K562 (cell line): ENCODE measurements at regions not wholly inside any gene's neighbourhood (a gene's known extent, or its start where the extent isn't known, plus 50 kb on each side); places are given as distances from the start of the nearest gene placed in this dataset.

Experiments used
- ATAC-seq: fragments of 200-7000 bp; cut with Tn5 transposase; 3 replicates; pipeline ENCODE4 v1.9.1; 2020; ENCODE audit warnings: moderate library complexity
- BruUV-seq: library from RNA; stranded (reverse); fragments of 400-500 nt; replicated peaks from 2 replicates; lab custom pipeline; 2021; lab: Mats Ljungman, UMichigan
- CTCF ChIA-PET: fragments of 300-600 bp; formaldehyde crosslinking; extraction: SDS; loops from one replicate; lab custom pipeline; 2021; ENCODE audit warnings: low intra/inter-chr PET ratio; lab: Yijun Ruan, JAX
- POLR2A ChIA-PET: fragments of 300-600, 350-650 bp; sonication (Branson Sonifier 250); formaldehyde crosslinking; extraction: SDS; loops from one replicate; lab custom pipeline; 2021; ENCODE audit warnings: antibody characterized with exemption, inconsistent platforms; lab: Yijun Ruan, JAX
- DNase-seq, 4 experiments: peaks; one replicate each; pipeline versions ENCODE4 v3.0.0 to v3.0.0-alpha.2; 2011 to 2018; ENCODE audit warnings: low spot score in 3 of 4, mixed read lengths in 3 of 4; ENCODE audit errors: extremely low read depth in 1 of 4
- FAIRE-seq: peaks from 2 replicates; lab custom pipeline; 2011; peaks lifted over from hg19 to GRCh38; lab: Jason Lieb, UNC
- H2AFZ ChIP-seq: 2 replicates; pipeline ENCODE4 v1.6.0; 2011; ENCODE audit warnings: low read depth, low read length, control low read depth, inconsistent platforms
- H3K27ac ChIP-seq: fragments of 200-600 bp; 3 replicates; pipeline ENCODE4 v1.8.0; 2011; ENCODE audit warnings: low read depth, mild to moderate bottlenecking, control low read depth, inconsistent platforms, low read length, moderate library complexity, mixed read lengths; ENCODE audit errors: extremely low read depth
- H3K27me3 ChIP-seq, 2 experiments: fragments of 300-600 bp in 1 of 2; 2 replicates in 1 of 2; 3 replicates in 1 of 2; pipeline versions ENCODE4 v1.6.0 to v1.8.0; 2011; ENCODE audit warnings: inconsistent platforms in 2 of 2, low read length in 2 of 2, mild to moderate bottlenecking in 1 of 2, mixed read lengths in 1 of 2, moderate library complexity in 1 of 2; ENCODE audit not compliant: control insufficient read depth in 2 of 2, insufficient read depth in 2 of 2
- H3K36me3 ChIP-seq: fragments of 300-600 bp; 3 replicates; pipeline ENCODE4 v1.8.0; 2011; ENCODE audit warnings: mild to moderate bottlenecking, low read length, inconsistent platforms; ENCODE audit not compliant: control insufficient read depth, insufficient read depth
- H3K4me1 ChIP-seq, 2 experiments: fragments of 200-600 bp in 1 of 2; replicated peaks in 1 of 2; 2 replicates in 1 of 2; 3 replicates in 1 of 2; pipeline versions ENCODE4 v1.5.1 to v1.8.0; 2011; ENCODE audit warnings: inconsistent platforms in 2 of 2, low read length in 2 of 2, mild to moderate bottlenecking in 1 of 2, mixed read lengths in 1 of 2, moderate library complexity in 1 of 2; ENCODE audit not compliant: control insufficient read depth in 2 of 2, insufficient read depth in 2 of 2
- H3K4me2 ChIP-seq: 2 replicates; pipeline ENCODE4 v1.6.1; 2011; ENCODE audit warnings: low read length, control low read depth, inconsistent platforms, mixed read lengths; ENCODE audit not compliant: insufficient read depth
- H3K4me3 ChIP-seq: fragments of 200-600 bp; sonication (generic), shearing (Covaris generic); 2 replicates; pipeline ENCODE4 v1.5.1; 2016; ENCODE audit warnings: control low read depth, inconsistent platforms
- H3K79me2 ChIP-seq: fragments of 200-600 bp; 3 replicates; pipeline ENCODE4 v1.8.0; 2011; ENCODE audit warnings: low read length, inconsistent platforms; ENCODE audit not compliant: control insufficient read depth, insufficient read depth
- H3K9ac ChIP-seq, 2 experiments: 2 replicates each; pipeline versions ENCODE4 v1.6.0 to v1.6.1; 2011; ENCODE audit warnings: low read depth in 2 of 2, low read length in 2 of 2, control low read depth in 1 of 2, inconsistent platforms in 1 of 2, mild to moderate bottlenecking in 1 of 2, mixed read lengths in 1 of 2; ENCODE audit not compliant: insufficient read depth in 1 of 2
- H3K9me1 ChIP-seq: one replicate; pipeline ENCODE4 v1.6.0; 2011; ENCODE audit warnings: inconsistent platforms, mild to moderate bottlenecking, low read length, moderate library complexity; ENCODE audit not compliant: control insufficient read depth, insufficient read depth
- H3K9me3 ChIP-seq: replicated peaks from 2 replicates; pipeline ENCODE4 v1.5.1; 2011; ENCODE audit warnings: low read depth, low read length, inconsistent platforms; ENCODE audit not compliant: control insufficient read depth, insufficient read depth
- H4K20me1 ChIP-seq: replicated peaks from 2 replicates; pipeline ENCODE4 v1.6.1; 2011; ENCODE audit warnings: low read length, inconsistent platforms, mixed read lengths; ENCODE audit not compliant: control insufficient read depth, insufficient read depth
- ETV1 ChIP-seq: fragments of 450-650 bp; conservative IDR thresholded peaks from 2 replicates; pipeline ENCODE4 v1.6.1; 2016; ENCODE audit warnings: missing genetic modification characterization, control low read depth, low read depth, missing compliant biosample characterization
- POU5F1 ChIP-seq: fragments of 150-350 bp; IDR thresholded peaks from 2 replicates; pipeline ENCODE4 v1.6.1; 2014; ENCODE audit warnings: borderline replicate concordance, low read length, low read depth, mild to moderate bottlenecking; ENCODE audit not compliant: partially characterized antibody
- SNRNP70 ChIP-seq: fragments of 200-400 bp; formaldehyde crosslinking; optimal IDR thresholded peaks from 2 replicates; pipeline ENCODE3; 2017; ENCODE audit warnings: low read depth, low read length
- ZNF785 ChIP-seq: fragments of 250-450 bp; sonication (Bioruptor Pico); IDR thresholded peaks from 2 replicates; pipeline ENCODE4 v1.4.0; 2020; ENCODE audit warnings: mild to moderate bottlenecking
- WGBS: fragments of 100-300 bp; shearing (Covaris generic); methylation state at CpG from one replicate; pipeline ENCODE4 v1.1.6; 2016; ENCODE audit warnings: low coverage, mixed read lengths; ENCODE audit not compliant: insufficient coverage; ENCODE audit errors: missing lambda C conversion rate; 5-methylcytosine and 5-hydroxymethylcytosine counted together
- in situ Hi-C: fragments of 300-500 bp; cut with MboI; formaldehyde crosslinking; loops from 4 replicates; pipeline ENCODE4 v1.15.0; 2018; ENCODE audit warnings: inconsistent platforms, mixed read lengths
- intact Hi-C: fragments of 100-400 bp; cut with micrococcal nuclease; formaldehyde crosslinking; loops from 2 replicates; pipeline ENCODE4 v1.14.2; 2022
- TF ChIP-seq, protein P1 (sequence below): sonication (generic); formaldehyde crosslinking; IDR thresholded peaks from 2 replicates; pipeline ENCODE4 v1.8.1; 2022; ENCODE audit warnings: missing genetic modification reagents
- TF ChIP-seq, protein P2 (sequence below): fragments of 250-450 bp; sonication (Bioruptor Pico); IDR thresholded peaks from 2 replicates; pipeline ENCODE4 v1.8.0; 2022; ENCODE audit warnings: moderate library complexity, mild to moderate bottlenecking, inconsistent platforms
- TF ChIP-seq, protein P3 (sequence below): sonication (generic); formaldehyde crosslinking; IDR thresholded peaks from 2 replicates; pipeline ENCODE4 v1.8.1; 2023; ENCODE audit warnings: missing genetic modification reagents, mild to moderate bottlenecking, borderline replicate concordance

- no peak for TF ChIP-seq POU5F1
Measured at GRCh38 chr10:9656996-9657395, 1360.7 kb upstream of the CELF2 start (continued).

- in situ Hi-C loops (no loop called here), intact Hi-C loops (no loop called here)
- Histone ChIP-seq H3K36me3 (no peaks in the 10 kb centered on the region), H3K4me1 (no peaks in the 10 kb centered on the region), H3K4me3 (no peak overlapping the region), H3K79me2 (no peaks in the 10 kb centered on the region), H3K9me1 (no peaks in the 10 kb centered on the region), H2AFZ (no peak overlapping the region), H3K9ac (no peak overlapping the region), H3K4me2 (no peak overlapping the region), H3K27me3 (no peaks in the 10 kb centered on the region), H4K20me1 (no peaks in the 10 kb centered on the region), H3K27ac (no peak overlapping the region)
- POLR2A ChIA-PET: no interaction called here
- WGBS: 0% methylated on average over 2 of the region's 2 CpGs
- CTCF ChIA-PET: no interaction called here
- no TSS peak for BruUV-seq
- DNase-seq (no peak), ATAC-seq (no peak), FAIRE-seq (no peak)
- TF ChIP-seq, protein P1, sequence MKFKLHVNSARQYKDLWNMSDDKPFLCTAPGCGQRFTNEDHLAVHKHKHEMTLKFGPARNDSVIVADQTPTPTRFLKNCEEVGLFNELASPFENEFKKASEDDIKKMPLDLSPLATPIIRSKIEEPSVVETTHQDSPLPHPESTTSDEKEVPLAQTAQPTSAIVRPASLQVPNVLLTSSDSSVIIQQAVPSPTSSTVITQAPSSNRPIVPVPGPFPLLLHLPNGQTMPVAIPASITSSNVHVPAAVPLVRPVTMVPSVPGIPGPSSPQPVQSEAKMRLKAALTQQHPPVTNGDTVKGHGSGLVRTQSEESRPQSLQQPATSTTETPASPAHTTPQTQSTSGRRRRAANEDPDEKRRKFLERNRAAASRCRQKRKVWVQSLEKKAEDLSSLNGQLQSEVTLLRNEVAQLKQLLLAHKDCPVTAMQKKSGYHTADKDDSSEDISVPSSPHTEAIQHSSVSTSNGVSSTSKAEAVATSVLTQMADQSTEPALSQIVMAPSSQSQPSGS (CRISPR knock-in tag): no peak
- TF ChIP-seq, protein P2, sequence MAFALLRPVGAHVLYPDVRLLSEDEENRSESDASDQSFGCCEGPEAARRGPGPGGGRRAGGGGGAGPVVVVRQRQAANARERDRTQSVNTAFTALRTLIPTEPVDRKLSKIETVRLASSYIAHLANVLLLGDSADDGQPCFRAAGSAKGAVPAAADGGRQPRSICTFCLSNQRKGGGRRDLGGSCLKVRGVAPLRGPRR: no peak
- TF ChIP-seq, protein P3, sequence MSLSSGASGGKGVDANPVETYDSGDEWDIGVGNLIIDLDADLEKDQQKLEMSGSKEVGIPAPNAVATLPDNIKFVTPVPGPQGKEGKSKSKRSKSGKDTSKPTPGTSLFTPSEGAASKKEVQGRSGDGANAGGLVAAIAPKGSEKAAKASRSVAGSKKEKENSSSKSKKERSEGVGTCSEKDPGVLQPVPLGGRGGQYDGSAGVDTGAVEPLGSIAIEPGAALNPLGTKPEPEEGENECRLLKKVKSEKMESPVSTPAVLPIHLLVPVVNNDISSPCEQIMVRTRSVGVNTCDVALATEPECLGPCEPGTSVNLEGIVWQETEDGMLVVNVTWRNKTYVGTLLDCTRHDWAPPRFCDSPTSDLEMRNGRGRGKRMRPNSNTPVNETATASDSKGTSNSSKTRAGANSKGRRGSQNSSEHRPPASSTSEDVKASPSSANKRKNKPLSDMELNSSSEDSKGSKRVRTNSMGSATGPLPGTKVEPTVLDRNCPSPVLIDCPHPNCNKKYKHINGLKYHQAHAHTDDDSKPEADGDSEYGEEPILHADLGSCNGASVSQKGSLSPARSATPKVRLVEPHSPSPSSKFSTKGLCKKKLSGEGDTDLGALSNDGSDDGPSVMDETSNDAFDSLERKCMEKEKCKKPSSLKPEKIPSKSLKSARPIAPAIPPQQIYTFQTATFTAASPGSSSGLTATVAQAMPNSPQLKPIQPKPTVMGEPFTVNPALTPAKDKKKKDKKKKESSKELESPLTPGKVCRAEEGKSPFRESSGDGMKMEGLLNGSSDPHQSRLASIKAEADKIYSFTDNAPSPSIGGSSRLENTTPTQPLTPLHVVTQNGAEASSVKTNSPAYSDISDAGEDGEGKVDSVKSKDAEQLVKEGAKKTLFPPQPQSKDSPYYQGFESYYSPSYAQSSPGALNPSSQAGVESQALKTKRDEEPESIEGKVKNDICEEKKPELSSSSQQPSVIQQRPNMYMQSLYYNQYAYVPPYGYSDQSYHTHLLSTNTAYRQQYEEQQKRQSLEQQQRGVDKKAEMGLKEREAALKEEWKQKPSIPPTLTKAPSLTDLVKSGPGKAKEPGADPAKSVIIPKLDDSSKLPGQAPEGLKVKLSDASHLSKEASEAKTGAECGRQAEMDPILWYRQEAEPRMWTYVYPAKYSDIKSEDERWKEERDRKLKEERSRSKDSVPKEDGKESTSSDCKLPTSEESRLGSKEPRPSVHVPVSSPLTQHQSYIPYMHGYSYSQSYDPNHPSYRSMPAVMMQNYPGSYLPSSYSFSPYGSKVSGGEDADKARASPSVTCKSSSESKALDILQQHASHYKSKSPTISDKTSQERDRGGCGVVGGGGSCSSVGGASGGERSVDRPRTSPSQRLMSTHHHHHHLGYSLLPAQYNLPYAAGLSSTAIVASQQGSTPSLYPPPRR (CRISPR knock-in tag): no peak
- TF ChIP-seq SNRNP70 (no peak), ZNF785 (CRISPR knock-in tag) (no peak), ETV1 (no peak)
- TF ChIP-seq, all 486 proteins: peak for 0
- H3K9me3 ChIP-seq: no peaks in the 10 kb centered on the region
Measured at GRCh38 chr10:9657530-9657929, 1360.1 kb upstream of the CELF2 start.
